ENCODE measurements at regions not wholly inside any gene's neighbourhood (a gene's known extent, or its start where the extent isn't known, plus 50 kb on each side); places are given as distances from the start of the nearest gene placed in this dataset.
"Not testable (repeated sequence)": the region's sequence is repeated elsewhere in the genome, so short reads cannot be mapped to it uniquely, and the experiment has no call there.

DNA sequence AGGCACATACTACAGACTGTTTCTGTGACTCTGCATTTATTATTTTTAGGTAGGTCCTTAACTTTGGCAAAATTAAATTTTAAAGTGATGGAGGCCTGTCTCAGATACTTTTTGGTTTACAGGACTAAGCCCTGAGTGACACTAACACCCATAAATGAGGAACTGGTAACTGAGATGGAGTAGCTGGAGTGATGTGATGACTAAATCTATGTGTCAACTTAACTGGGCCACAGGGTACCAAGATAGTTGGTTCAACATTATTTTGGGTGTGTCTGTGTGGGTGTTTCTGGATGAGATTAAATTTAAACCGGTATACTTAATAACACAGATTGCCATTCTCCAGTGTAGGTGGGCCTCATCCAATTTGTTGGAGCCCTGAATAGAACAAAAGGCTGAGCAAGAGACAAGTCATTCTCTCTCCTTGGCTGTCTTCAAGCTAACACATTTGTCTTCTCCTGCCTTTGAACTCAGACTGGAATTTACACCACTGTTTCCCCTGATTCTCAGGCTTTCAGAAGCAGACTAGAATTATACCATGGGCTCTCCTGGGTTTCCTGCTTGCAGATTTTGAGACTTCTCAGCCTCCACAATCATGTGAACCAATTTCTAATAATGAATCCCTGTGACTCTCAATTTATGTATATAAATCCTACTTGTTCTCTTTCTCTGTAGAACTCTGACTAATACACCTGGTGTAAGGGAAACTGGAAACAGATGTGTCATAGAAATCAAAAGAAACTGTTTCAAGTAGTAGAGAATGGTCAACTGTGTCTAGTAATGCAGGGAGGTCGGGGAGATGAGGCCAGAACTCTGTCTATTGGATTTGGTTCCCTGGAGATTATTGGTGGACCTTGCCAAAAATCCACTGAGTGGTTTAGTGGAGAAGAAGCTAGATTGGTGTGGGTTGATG, 579.2 kb downstream of the EPM2A start:
- H3K4me3 Mint-ChIP-seq: no peak overlapping the region
- no peak overlapping the region for H3K27ac Mint-ChIP-seq
- peaks cover 3% of the 10 kb centered on the region for H3K36me3 Mint-ChIP-seq
- no peaks in the 10 kb centered on the region for H3K27me3 Mint-ChIP-seq (ENCODE audit: low read depth)
- no peak for DNase-seq (ENCODE audit: low spot score in 2 of 2, unreplicated experiment in 2 of 2)
- TF ChIP-seq, protein P1, sequence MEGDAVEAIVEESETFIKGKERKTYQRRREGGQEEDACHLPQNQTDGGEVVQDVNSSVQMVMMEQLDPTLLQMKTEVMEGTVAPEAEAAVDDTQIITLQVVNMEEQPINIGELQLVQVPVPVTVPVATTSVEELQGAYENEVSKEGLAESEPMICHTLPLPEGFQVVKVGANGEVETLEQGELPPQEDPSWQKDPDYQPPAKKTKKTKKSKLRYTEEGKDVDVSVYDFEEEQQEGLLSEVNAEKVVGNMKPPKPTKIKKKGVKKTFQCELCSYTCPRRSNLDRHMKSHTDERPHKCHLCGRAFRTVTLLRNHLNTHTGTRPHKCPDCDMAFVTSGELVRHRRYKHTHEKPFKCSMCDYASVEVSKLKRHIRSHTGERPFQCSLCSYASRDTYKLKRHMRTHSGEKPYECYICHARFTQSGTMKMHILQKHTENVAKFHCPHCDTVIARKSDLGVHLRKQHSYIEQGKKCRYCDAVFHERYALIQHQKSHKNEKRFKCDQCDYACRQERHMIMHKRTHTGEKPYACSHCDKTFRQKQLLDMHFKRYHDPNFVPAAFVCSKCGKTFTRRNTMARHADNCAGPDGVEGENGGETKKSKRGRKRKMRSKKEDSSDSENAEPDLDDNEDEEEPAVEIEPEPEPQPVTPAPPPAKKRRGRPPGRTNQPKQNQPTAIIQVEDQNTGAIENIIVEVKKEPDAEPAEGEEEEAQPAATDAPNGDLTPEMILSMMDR (IDR thresholded peaks at IDR 0.05; ENCODE audit: unreplicated experiment): no peak
- H3K4me1 Mint-ChIP-seq: no peaks in the 10 kb centered on the region
- H3K9me3 Mint-ChIP-seq: peaks cover 26% of the 10 kb centered on the region

DNA sequence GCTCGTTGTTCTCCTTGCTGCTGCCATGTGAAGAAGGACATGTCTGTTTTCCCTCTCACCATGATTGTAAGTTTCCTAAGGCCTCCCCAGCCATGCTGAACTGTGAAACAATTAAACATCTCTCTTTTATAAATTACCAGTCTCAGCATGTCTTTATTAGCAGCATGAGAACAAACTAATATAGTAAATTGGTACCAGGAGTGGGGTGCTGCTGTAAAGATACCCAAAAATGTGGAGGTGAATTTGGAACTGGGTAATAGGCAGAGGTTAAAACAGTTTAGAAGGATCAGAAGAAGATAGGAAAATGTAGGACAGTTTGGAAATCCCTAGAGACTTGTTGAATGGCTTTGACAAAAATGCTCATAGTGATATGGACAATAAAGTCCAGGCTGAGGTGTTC, 576.7 kb downstream of the EPM2A start:
- not testable (repeated sequence) for DNase-seq (ENCODE audit: low spot score in 2 of 2, unreplicated experiment in 2 of 2); H3K27me3 Mint-ChIP-seq (ENCODE audit: low read depth); H3K27ac Mint-ChIP-seq; H3K4me1 Mint-ChIP-seq; H3K4me3 Mint-ChIP-seq; H3K36me3 Mint-ChIP-seq
- H3K9me3 Mint-ChIP-seq: peaks cover 33% of the 10 kb centered on the region

DNA sequence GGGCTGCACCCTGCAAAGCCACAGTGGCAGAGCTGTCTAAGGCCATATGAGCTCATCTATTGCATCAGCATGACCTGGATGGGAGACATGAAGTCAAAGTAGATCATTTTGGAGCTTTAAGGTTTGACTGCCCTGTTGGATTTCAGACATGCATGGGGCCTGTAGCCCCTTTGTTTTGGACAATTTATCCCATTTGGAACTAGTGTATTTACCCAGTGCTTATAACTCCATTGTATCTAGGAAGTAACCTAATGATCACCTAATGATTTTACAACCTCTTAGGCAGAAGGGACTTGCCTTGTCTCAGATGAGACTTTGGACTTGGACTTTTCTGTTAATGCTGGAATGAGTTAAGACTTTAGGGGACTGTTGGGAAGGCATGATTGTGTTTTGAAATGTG, 575.4 kb downstream of the EPM2A start:
- TF ChIP-seq, protein P1 (IDR thresholded peaks at IDR 0.05; ENCODE audit: unreplicated experiment): no peak
- Mint-ChIP-seq H3K4me3 (no peak overlapping the region), H3K36me3 (peaks cover 3% of the 10 kb centered on the region), H3K4me1 (no peaks in the 10 kb centered on the region), H3K27me3 (ENCODE audit: low read depth) (no peaks in the 10 kb centered on the region), H3K9me3 (peaks cover 37% of the 10 kb centered on the region), H3K27ac (no peak overlapping the region)
- no peak for DNase-seq (ENCODE audit: low spot score in 2 of 2, unreplicated experiment in 2 of 2)

DNA sequence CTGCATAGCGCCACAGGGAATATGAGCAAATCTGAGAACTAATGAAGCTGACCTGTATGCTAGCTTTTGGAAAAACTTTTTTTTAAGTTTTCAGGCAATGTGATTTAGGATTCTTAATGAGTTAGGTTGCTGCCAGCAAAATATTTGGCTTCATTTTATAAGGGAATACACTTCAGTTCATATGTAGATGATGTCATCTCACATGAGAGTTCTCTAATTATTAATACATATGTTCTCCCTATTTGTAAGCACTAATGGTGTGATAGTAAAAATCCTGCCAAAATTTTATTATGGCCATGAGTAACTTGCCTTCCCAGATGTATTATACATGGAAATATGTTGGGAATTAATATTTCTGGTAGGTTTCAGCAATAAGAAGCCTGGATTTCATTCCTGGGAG, 573.8 kb downstream of the EPM2A start:
- Mint-ChIP-seq H3K27ac (no peak overlapping the region), H3K36me3 (peaks cover 3% of the 10 kb centered on the region), H3K9me3 (peaks cover 37% of the 10 kb centered on the region), H3K27me3 (ENCODE audit: low read depth) (no peaks in the 10 kb centered on the region), H3K4me3 (no peak overlapping the region), H3K4me1 (no peaks in the 10 kb centered on the region)
- TF ChIP-seq, protein P1 (IDR thresholded peaks at IDR 0.05; ENCODE audit: unreplicated experiment): no peak
- DNase-seq (ENCODE audit: low spot score in 2 of 2, unreplicated experiment in 2 of 2): no peak

DNA sequence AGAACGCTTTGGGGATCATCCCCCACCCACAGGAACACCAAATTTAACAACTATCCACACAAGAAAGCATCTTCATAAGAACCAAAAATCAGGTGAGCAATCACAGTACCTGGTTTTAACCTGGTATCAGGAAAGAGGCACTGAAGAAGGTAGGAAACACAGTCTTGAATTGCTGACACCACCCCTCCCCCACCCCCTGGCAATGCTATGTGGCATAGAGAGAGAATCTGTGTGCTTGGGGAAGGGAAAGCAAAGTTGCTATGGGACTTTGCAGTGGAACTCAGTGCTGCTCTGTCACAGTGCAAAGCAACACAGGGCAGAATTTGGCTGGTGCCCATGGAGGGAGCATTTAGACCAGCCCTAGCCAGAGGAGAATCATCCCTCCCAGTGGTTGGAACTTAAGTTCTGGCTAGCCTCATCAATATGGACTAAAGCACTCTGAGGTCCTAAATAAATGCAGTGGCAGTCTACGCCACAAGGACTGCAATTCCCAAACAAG, 565.5 kb downstream of the EPM2A start:
- no peaks in the 10 kb centered on the region for H3K9me3 Mint-ChIP-seq
- H3K4me3 Mint-ChIP-seq: no peak overlapping the region
- H3K27ac Mint-ChIP-seq: no peak overlapping the region
- H3K36me3 Mint-ChIP-seq: no peaks in the 10 kb centered on the region
- TF ChIP-seq, protein P1 (IDR thresholded peaks at IDR 0.05; ENCODE audit: unreplicated experiment): no peak
- no peaks in the 10 kb centered on the region for H3K4me1 Mint-ChIP-seq
- DNase-seq (ENCODE audit: low spot score in 2 of 2, unreplicated experiment in 2 of 2): no peak
- H3K27me3 Mint-ChIP-seq (ENCODE audit: low read depth): no peaks in the 10 kb centered on the region

DNA sequence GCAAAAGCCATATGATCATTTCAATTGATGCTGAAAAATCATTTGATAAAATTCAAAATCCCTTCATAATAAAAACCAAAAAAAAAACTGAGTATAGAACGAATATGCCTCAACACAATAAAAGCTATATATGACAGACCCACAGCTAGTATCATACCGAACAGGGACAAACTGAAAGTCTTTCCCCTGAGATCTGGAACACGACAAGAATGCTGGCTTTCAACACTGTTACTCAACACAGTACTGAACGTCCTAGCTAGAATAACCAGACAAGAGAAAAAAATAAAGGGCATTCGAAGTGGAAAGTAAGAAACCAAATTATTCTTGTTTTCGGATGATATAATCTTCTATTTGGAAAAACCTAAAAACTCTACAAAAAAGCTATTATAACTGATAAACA, 559.9 kb downstream of the EPM2A start:
- Mint-ChIP-seq H3K27me3 (ENCODE audit: low read depth) (no peaks in the 10 kb centered on the region), H3K4me1 (no peaks in the 10 kb centered on the region), H3K4me3 (no peak overlapping the region), H3K9me3 (peaks cover 34% of the 10 kb centered on the region), H3K36me3 (peaks cover 5% of the 10 kb centered on the region), H3K27ac (no peak overlapping the region)
- DNase-seq (ENCODE audit: low spot score in 2 of 2, unreplicated experiment in 2 of 2): no peak
- TF ChIP-seq, protein P1 (IDR thresholded peaks at IDR 0.05; ENCODE audit: unreplicated experiment): no peak
